ENCODE measurements at regions not wholly inside any gene's neighbourhood (a gene's known extent, or its start where the extent isn't known, plus 50 kb on each side); places are given as distances from the start of the nearest gene placed in this dataset.

GRCh38 chr18:1292167-1292566 is 387.5 kb downstream of the ADCYAP1 start:
- no peak for TF ChIP-seq CTCF (IDR thresholded peaks at IDR 0.05; ENCODE audit: insufficient read depth, low read depth, low read length)
- no peak for TF ChIP-seq EZH2 (IDR thresholded peaks at IDR 0.05; ENCODE audit: insufficient read depth, low read length)

All from astrocyte (in vitro differentiated cells and primary cell).